M059J (cell line): ENCODE measurements at regions not wholly inside any gene's neighbourhood (a gene's known extent, or its start where the extent isn't known, plus 50 kb on each side); places are given as distances from the start of the nearest gene placed in this dataset.

ENCODE experiments used
- DNase-seq: peaks from one replicate; pipeline ENCODE4 v3.0.0-alpha.2; 2012; ENCODE audit warnings: low read depth

- DNase-seq: no peak
Measured at GRCh38 chr1:169052727-169053126, 53.8 kb upstream of the ATP1B1 start.

DNA sequence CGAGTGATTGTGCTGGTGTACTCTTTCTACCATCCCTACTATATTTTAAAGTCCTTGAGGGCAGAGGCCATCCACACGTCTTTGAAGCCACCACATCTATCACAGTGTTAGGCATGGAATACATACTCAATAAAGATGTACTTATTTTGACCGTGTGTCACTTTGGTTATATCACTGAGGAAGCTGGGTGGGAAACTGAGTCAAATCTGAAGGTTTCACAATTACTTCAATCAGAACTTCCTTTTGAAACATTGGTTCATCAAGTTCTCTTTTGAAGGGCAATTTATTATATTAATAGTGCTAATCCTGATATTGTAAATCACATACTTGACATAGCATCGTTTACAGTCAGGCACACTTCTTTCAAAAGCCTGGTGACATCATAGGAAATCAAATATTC lies 53.3 kb upstream of the ATP1B1 start:
- no peak for DNase-seq
